Thoracic aorta (tissue), 2 donors: ENCODE measurements at regions not wholly inside any gene's neighbourhood (a gene's known extent, or its start where the extent isn't known, plus 50 kb on each side); places are given as distances from the start of the nearest gene placed in this dataset.

Source experiments
- ATAC-seq: fragments of 150-250 bp; one replicate; pipeline ENCODE4 v1.8.0; 2017; ENCODE audit warnings: low read depth; ENCODE audit not compliant: insufficient number of reproducible peaks, low FRiP score
- DNase-seq: peaks from one replicate; pipeline ENCODE4 v3.0.0-alpha.2; 2020; ENCODE audit warnings: low spot score
- H3K27ac ChIP-seq, 2 donors: fragments of 200-600 bp; sonication (generic); 1 replicate in 1 of 2; 2 replicates in 1 of 2; pipeline ENCODE4 v1.5.1; 2016; ENCODE audit warnings: mild to moderate bottlenecking in 2 of 2, moderate library complexity in 2 of 2
- H3K27me3 ChIP-seq: fragments of 200-600 bp; sonication (generic); replicated peaks from 2 replicates; pipeline ENCODE4 v1.6.0; 2016; ENCODE audit warnings: mild to moderate bottlenecking; ENCODE audit not compliant: insufficient read depth
- H3K36me3 ChIP-seq: fragments of 200-600 bp; sonication (generic); one replicate; pipeline ENCODE4 v1.5.1; 2016
- H3K4me1 ChIP-seq, 2 donors: fragments of 200-600 bp; sonication (generic); 1 replicate in 1 of 2; 2 replicates in 1 of 2; pipeline versions ENCODE4 v1.5.1 to v1.6.0; 2016; ENCODE audit warnings: low read depth in 2 of 2, mild to moderate bottlenecking in 1 of 2; ENCODE audit not compliant: control insufficient read depth in 1 of 2
- H3K4me3 ChIP-seq: fragments of 200-600 bp; sonication (generic); 2 replicates; pipeline ENCODE4 v1.5.1; 2016; ENCODE audit warnings: mild to moderate bottlenecking
- H3K9me3 ChIP-seq: fragments of 200-600 bp; sonication (generic); 2 replicates; pipeline ENCODE4 v1.5.1; 2016
- TF ChIP-seq, protein P1 (sequence below): fragments of 200-600 bp; sonication (generic); IDR thresholded peaks from one replicate; pipeline ENCODE4 v1.5.1; 2019; ENCODE audit warnings: antibody characterized with exemption

DNA sequence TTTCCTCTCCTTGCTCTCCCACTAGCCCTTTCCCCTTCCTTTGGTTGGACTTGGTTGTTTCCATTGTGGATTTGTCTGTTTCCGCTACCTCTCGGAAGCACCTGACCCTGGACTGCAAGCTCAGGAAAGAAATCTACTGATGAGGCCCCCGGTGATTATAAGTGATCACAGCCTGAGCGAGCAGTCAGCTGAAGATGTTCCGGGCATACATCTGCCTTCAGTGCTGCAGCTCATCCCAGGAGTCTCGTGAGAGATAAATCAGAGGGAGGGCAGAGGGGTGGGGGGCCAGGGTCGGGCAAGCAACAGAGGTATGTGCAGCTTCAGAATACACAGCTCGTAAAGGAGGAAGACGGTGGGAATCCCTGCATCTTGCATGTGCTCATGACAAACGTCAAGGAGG is 102.1 kb downstream of the MRPL46 start:
- H3K4me3 ChIP-seq = no peak overlapping the region
- ATAC-seq (no peak), DNase-seq (no peak)
- no peaks in the 10 kb centered on the region for H3K27me3 ChIP-seq
- H3K9me3 ChIP-seq = no peaks in the 10 kb centered on the region
- TF ChIP-seq, protein P1, sequence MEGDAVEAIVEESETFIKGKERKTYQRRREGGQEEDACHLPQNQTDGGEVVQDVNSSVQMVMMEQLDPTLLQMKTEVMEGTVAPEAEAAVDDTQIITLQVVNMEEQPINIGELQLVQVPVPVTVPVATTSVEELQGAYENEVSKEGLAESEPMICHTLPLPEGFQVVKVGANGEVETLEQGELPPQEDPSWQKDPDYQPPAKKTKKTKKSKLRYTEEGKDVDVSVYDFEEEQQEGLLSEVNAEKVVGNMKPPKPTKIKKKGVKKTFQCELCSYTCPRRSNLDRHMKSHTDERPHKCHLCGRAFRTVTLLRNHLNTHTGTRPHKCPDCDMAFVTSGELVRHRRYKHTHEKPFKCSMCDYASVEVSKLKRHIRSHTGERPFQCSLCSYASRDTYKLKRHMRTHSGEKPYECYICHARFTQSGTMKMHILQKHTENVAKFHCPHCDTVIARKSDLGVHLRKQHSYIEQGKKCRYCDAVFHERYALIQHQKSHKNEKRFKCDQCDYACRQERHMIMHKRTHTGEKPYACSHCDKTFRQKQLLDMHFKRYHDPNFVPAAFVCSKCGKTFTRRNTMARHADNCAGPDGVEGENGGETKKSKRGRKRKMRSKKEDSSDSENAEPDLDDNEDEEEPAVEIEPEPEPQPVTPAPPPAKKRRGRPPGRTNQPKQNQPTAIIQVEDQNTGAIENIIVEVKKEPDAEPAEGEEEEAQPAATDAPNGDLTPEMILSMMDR = no peak
- H3K36me3 ChIP-seq = no peaks in the 10 kb centered on the region
- no peaks in the 10 kb centered on the region for H3K4me1 ChIP-seq
- H3K27ac ChIP-seq = no peak overlapping the region

DNA sequence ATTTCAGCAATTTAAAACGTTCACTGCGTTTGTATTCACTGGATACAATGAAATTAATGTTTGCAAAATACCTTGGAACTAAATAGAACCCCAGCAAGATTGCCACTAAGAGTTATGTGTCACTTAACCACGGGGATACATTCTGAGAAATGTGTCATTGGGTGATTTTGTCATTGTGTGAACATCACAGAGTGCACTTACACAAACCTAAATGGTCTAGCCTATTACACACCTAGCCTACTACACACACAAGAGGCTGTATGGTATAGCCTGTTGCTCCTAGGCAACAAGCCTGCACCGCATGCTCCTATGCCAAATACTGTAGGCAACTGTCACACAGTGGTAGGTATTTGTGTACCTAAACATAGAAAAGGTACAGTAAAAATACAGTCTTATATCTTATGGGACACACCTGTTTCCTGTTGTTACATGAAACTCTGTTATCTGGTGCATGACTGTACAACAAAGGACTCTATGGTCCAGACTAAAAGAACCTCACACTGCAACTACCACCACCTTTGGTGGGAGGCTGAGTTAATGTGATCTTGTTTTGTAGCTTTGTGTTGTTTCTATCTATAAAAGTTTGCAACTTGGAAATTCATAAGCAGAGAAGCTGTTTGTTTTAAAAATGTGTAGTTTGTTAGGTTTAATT is 92.2 kb upstream of the NTRK3 start:
- no peaks in the 10 kb centered on the region for H3K27me3 ChIP-seq
- H3K27ac ChIP-seq = no peak overlapping the region
- TF ChIP-seq, protein P1 = no peak
- no peak overlapping the region for H3K4me3 ChIP-seq
- ATAC-seq (no peak), DNase-seq (no peak)
- H3K4me1 ChIP-seq = no peaks in the 10 kb centered on the region
- H3K9me3 ChIP-seq = no peaks in the 10 kb centered on the region
- H3K36me3 ChIP-seq = no peaks in the 10 kb centered on the region

DNA sequence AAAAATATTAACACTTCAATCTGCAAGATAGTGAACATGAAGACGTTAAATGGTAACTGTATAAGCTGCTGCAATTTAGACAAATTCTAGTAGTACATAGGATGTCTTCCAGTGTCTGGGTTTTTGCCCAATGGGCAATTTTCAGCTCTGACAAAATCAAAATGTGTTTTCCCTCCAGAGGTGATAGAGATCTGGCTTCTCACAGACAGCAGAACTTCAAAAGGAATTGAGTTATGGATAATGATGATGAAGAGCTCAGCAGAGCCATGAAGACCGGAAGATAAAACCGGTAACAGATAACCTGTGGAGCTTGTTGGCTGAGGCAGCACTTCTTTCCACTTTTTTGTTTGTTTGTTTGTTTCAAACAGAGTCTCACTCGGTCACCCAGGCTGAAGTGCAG is 89.4 kb upstream of the NTRK3 start:
- DNase-seq (no peak), ATAC-seq (no peak)
- TF ChIP-seq, protein P1 = no peak
- H3K4me3 ChIP-seq = no peak overlapping the region
- H3K36me3 ChIP-seq = no peaks in the 10 kb centered on the region
- H3K9me3 ChIP-seq = no peaks in the 10 kb centered on the region
- H3K27me3 ChIP-seq = no peaks in the 10 kb centered on the region
- H3K27ac ChIP-seq = no peak overlapping the region
- H3K4me1 ChIP-seq = no peaks in the 10 kb centered on the region

DNA sequence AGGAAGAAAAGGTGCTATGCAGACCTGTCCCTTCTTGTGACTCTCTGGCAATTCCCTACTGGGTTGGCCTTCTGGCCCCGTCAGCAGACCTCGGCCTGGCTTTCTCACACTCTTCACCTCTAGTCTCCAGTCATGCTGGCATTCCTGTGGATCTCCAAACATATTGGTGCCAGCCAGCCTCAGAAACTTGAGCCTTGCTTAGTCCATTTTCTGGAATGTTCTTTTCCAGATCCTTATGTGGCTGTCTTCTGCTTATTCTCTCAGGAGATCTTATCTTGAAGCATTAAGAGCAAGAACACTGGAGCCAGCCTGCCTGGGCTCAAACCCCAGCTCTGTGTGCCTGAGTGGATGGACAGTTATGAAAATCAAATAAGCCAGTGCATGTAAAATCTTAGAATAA is 88.2 kb upstream of the NTRK3 start:
- ATAC-seq = no peak
- H3K27me3 ChIP-seq = no peaks in the 10 kb centered on the region

DNA sequence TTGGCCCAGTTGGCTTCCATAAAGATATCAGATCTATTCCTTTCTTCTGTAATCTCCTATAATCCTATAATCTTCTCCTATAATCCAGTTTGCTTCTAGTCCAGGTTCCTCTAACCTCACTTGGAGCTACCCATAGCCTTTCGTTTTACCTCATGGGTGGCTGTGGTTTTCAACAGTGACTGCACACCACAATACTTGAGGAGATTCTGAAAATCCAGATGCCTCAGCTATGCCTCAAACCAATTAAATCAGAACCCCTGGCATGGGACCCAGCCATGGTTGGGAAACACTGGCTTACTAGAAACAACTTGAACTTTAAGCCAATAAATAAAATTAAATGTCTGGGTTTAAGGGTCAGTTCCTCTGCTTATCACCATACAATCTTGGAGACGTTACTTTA is 86.1 kb upstream of the NTRK3 start:
- H3K9me3 ChIP-seq = no peaks in the 10 kb centered on the region

More for the DNA sequence above, 88.2 kb upstream of the NTRK3 start:
- no peaks in the 10 kb centered on the region for H3K4me1 ChIP-seq
- H3K9me3 ChIP-seq = no peaks in the 10 kb centered on the region
- H3K27ac ChIP-seq = no peak overlapping the region
- no peak for DNase-seq
- no peaks in the 10 kb centered on the region for H3K36me3 ChIP-seq
- no peak overlapping the region for H3K4me3 ChIP-seq
- TF ChIP-seq, protein P1 = no peak

More for the DNA sequence above, 86.1 kb upstream of the NTRK3 start:
- H3K4me1 ChIP-seq = no peaks in the 10 kb centered on the region
- TF ChIP-seq, protein P1 = no peak
- DNase-seq (no peak), ATAC-seq (no peak)
- no peaks in the 10 kb centered on the region for H3K36me3 ChIP-seq
- H3K27me3 ChIP-seq = no peaks in the 10 kb centered on the region
- H3K27ac ChIP-seq = no peak overlapping the region
- H3K4me3 ChIP-seq = no peak overlapping the region
